Upper lobe of right lung (tissue), 1 donor: ENCODE measurements at regions not wholly inside any gene's neighbourhood (a gene's known extent, or its start where the extent isn't known, plus 50 kb on each side); places are given as distances from the start of the nearest gene placed in this dataset.

ENCODE experiments used
- ATAC-seq: fragments of 200-7000 bp; cut with Tn5 transposase; one replicate; pipeline ENCODE4 v1.9.1; 2020; ENCODE audit warnings: mild to moderate bottlenecking, moderate library complexity
- DNase-seq: peaks from one replicate; pipeline ENCODE4 v3.0.0-alpha.2; 2020
- H3K27ac ChIP-seq: fragments of 200-600 bp; one replicate; pipeline ENCODE4 v1.8.0; 2022
- H3K27me3 ChIP-seq: fragments of 200-600 bp; one replicate; pipeline ENCODE4 v1.8.0; 2022; ENCODE audit warnings: mild to moderate bottlenecking
- H3K36me3 ChIP-seq: fragments of 200-600 bp; one replicate; pipeline ENCODE4 v1.8.0; 2022
- H3K4me1 ChIP-seq: fragments of 200-600 bp; one replicate; pipeline ENCODE4 v1.8.0; 2022
- H3K4me3 ChIP-seq: fragments of 200-600 bp; one replicate; pipeline ENCODE4 v1.8.0; 2022; ENCODE audit warnings: mild to moderate bottlenecking
- H3K9me3 ChIP-seq: fragments of 200-600 bp; one replicate; pipeline ENCODE4 v1.8.0; 2022
- intact Hi-C: fragments of 100-400 bp; cut with DNase I; formaldehyde crosslinking; loops from one replicate; pipeline ENCODE4 v1.11.0; 2022
- TF ChIP-seq, protein P1 (sequence below): fragments of 200-600 bp; IDR thresholded peaks from one replicate; pipeline ENCODE4 v1.8.0; 2022; ENCODE audit warnings: antibody characterized with exemption
- donor health status: DM: no; HTN: yes; CAD: no; lungs with severe emphysema.

DNA sequence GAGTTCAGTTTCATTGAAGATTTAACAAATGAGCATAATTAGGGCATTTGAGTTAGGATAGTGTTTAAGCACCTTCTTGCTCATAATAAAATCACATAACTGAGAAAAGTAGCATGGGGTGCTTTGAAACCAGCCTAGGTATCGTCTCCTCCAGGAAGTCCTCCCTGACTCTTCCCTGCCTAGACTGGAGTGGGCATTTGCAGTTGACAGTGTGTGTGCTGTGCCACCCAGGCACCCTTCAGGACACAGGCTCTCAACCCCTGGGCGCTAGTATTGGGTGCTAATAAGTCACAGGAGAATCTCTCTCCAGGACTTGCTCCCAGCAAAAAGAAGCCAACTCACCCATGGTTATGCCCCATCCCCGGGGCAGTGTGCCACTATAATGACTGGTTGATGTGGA is 584.1 kb downstream of the INSC start:
- TF ChIP-seq, protein P1, sequence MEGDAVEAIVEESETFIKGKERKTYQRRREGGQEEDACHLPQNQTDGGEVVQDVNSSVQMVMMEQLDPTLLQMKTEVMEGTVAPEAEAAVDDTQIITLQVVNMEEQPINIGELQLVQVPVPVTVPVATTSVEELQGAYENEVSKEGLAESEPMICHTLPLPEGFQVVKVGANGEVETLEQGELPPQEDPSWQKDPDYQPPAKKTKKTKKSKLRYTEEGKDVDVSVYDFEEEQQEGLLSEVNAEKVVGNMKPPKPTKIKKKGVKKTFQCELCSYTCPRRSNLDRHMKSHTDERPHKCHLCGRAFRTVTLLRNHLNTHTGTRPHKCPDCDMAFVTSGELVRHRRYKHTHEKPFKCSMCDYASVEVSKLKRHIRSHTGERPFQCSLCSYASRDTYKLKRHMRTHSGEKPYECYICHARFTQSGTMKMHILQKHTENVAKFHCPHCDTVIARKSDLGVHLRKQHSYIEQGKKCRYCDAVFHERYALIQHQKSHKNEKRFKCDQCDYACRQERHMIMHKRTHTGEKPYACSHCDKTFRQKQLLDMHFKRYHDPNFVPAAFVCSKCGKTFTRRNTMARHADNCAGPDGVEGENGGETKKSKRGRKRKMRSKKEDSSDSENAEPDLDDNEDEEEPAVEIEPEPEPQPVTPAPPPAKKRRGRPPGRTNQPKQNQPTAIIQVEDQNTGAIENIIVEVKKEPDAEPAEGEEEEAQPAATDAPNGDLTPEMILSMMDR: no peak

DNA sequence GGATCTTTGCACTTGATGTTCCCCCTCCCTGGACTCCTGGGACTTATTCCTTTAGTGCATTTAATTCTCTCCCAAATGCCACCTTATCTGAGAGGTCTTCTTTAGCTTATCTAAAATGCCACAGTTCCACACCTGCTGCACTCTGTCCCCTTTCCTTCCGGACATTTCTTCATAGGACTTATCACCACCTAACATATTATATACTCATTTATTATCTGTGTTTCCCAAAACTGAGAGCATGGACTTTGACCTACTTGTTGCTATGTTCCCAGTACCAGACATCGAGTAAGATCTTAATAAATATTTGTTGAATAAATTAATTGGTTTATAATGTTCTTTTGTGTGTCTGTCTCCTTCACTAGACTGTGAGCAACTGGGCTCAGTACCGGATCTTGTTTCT is 585.3 kb downstream of the INSC start:
- TF ChIP-seq, protein P1: no peak
- no peaks in the 10 kb centered on the region for H3K9me3 ChIP-seq
- DNase-seq (no peak), ATAC-seq (no peak)
- no peaks in the 10 kb centered on the region for H3K27me3 ChIP-seq
- intact Hi-C loops: no loop called here
- no peaks in the 10 kb centered on the region for H3K4me1 ChIP-seq
- H3K27ac ChIP-seq: no peak overlapping the region
- H3K36me3 ChIP-seq: no peaks in the 10 kb centered on the region
- no peak overlapping the region for H3K4me3 ChIP-seq

More for the DNA sequence above, 584.1 kb downstream of the INSC start:
- DNase-seq (no peak), ATAC-seq (no peak)
- no peaks in the 10 kb centered on the region for H3K27me3 ChIP-seq
- H3K4me1 ChIP-seq: no peaks in the 10 kb centered on the region
- H3K9me3 ChIP-seq: no peaks in the 10 kb centered on the region
- no peak overlapping the region for H3K27ac ChIP-seq
- no peaks in the 10 kb centered on the region for H3K36me3 ChIP-seq
- intact Hi-C loops: no loop called here
- no peak overlapping the region for H3K4me3 ChIP-seq

DNA sequence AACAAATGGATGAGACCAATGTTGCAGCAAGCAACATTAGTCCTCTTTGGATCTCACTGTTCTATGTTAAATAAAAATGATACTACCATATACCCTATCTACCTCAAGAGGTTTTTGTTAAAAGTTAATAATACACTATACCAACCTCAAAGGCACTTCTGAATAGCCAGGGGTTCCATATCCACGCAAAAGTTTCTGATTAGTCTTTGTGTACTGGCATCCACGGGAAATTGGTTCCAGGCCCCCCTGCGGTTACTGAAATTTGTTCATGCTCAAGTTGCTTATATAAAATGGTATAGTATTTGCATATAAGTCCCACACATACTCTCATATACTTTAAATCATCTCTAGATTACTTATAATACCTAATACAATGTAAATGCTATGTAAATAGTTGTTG is 585.7 kb downstream of the INSC start:
- no peak for ATAC-seq
- Histone ChIP-seq H3K4me3 (no peak overlapping the region), H3K4me1 (no peaks in the 10 kb centered on the region), H3K36me3 (no peaks in the 10 kb centered on the region), H3K27ac (no peak overlapping the region), H3K9me3 (no peaks in the 10 kb centered on the region), H3K27me3 (no peaks in the 10 kb centered on the region)
- intact Hi-C loops: no loop called here
- TF ChIP-seq, protein P1: no peak
- DNase-seq: no peak

DNA sequence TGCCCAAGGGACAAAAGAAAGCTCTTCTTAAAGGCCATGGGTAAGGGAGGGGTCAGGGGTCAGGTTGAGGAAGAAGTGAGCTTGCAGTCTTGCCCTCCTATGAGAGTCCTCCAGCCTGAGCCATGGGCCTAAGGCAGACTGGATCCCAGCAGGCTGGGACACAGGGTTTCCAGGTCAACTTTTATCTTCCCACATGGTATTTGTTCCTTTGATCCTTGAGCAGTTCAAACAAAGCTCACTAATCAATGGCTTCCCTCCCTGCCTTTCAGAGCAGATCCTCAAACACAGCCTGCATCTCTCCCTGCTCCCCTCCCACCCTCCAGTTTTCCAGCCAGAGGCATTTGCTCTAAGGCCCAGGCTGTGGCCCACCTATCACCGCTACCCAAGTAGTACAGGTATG is 589.3 kb downstream of the INSC start:
- Histone ChIP-seq H3K4me1 (peaks cover 5% of the 10 kb centered on the region), H3K27ac (no peak overlapping the region), H3K4me3 (no peak overlapping the region), H3K27me3 (no peaks in the 10 kb centered on the region), H3K9me3 (no peaks in the 10 kb centered on the region), H3K36me3 (no peaks in the 10 kb centered on the region)
- intact Hi-C loops: no loop called here
- TF ChIP-seq, protein P1: no peak
- DNase-seq: no peak
- no peak for ATAC-seq

DNA sequence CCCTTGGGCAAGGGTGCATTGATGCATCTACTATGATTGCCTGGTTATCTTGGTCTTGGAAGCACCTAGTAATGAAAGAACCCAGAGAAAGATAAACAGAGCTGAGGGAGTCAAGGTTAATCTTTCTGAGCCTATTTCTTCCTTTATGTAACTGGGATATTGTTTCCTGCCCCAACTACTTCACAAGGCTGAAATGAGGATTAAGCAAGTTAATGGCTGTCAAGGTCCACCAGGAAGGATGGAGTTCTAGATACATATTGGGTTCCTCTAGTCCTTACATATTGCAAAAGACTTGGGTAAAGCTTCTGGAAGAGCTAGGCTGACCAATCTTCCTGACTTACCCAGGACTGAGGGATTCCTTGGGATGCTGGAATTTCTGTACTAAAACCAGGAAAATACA is 589.8 kb downstream of the INSC start:
- no peaks in the 10 kb centered on the region for H3K9me3 ChIP-seq
- H3K27me3 ChIP-seq: no peaks in the 10 kb centered on the region
- H3K27ac ChIP-seq: no peak overlapping the region
- ATAC-seq (no peak), DNase-seq (no peak)
- peaks cover 5% of the 10 kb centered on the region for H3K4me1 ChIP-seq
- no peaks in the 10 kb centered on the region for H3K36me3 ChIP-seq
- no peak overlapping the region for H3K4me3 ChIP-seq
- TF ChIP-seq, protein P1: no peak
- intact Hi-C loops: no loop called here

DNA sequence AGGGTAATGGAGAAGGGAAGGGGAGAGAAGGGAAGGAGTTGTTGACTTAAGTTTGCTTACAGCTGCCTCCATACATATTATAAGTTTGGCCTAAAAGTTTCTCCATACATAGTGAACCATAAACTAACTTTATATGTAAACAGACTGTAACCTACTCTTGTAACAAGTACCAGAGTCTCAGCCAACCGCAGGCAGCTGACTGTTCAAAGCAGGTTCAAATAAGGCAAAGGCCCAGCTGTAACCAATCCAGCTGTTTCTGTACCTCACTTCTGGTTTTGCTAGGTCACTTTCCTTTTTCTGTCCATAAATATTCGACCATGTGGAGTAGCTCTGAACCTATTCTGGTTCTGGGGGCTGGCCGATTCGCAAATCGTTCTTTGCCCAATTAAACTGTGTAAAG is 591.2 kb downstream of the INSC start:
- Histone ChIP-seq H3K4me3 (no peak overlapping the region), H3K36me3 (no peaks in the 10 kb centered on the region), H3K9me3 (no peaks in the 10 kb centered on the region), H3K4me1 (peaks cover 5% of the 10 kb centered on the region), H3K27ac (no peak overlapping the region), H3K27me3 (no peaks in the 10 kb centered on the region)
- TF ChIP-seq, protein P1: no peak
- DNase-seq (no peak), ATAC-seq (no peak)
- intact Hi-C loops: no loop called here
